GM12892 (cell line): ENCODE measurements at regions not wholly inside any gene's neighbourhood (a gene's known extent, or its start where the extent isn't known, plus 50 kb on each side); places are given as distances from the start of the nearest gene placed in this dataset.

Experiments used
- DNase-seq: peaks from one replicate; pipeline ENCODE4 v3.0.0; 2011; ENCODE audit not compliant: insufficient read length
- FAIRE-seq: peaks from 2 replicates; lab custom pipeline; 2011; peaks lifted over from hg19 to GRCh38; lab: Jason Lieb, UNC
- POLR2A ChIP-seq: IDR thresholded peaks from 2 replicates; pipeline ENCODE4 v1.6.1; 2011; ENCODE audit warnings: low read depth, low read length, control low read depth
- POLR2AphosphoS5 ChIP-seq: IDR thresholded peaks from 2 replicates; pipeline ENCODE4 v1.6.1; 2011; ENCODE audit warnings: low read depth, low read length, control low read depth
- TAF1 ChIP-seq: IDR thresholded peaks from 2 replicates; pipeline ENCODE4 v1.6.1; 2011; ENCODE audit warnings: low read depth, mild to moderate bottlenecking, control low read depth, low read length, borderline replicate concordance

GRCh38 chr19:28981518-28981917 lies 231.4 kb downstream of the UQCRFS1 start:
- no peak for FAIRE-seq

GRCh38 chr19:28980236-28980868 lies 232.6 kb downstream of the UQCRFS1 start:
- no peak for FAIRE-seq

More at GRCh38 chr19:28981518-28981917, 231.4 kb downstream of the UQCRFS1 start:
- no peak for DNase-seq
- TF ChIP-seq POLR2A, result no peak
- no peak for TF ChIP-seq POLR2AphosphoS5
- TF ChIP-seq TAF1, result no peak

GRCh38 chr19:28977826-28978225 lies 235.1 kb downstream of the UQCRFS1 start:
- no peak for FAIRE-seq
- TF ChIP-seq POLR2AphosphoS5 (no peak), POLR2A (no peak), TAF1 (no peak)
- no peak for DNase-seq

More at GRCh38 chr19:28980236-28980868, 232.6 kb downstream of the UQCRFS1 start:
- TF ChIP-seq POLR2AphosphoS5 (no peak), POLR2A (no peak), TAF1 (no peak)
- DNase-seq, result no peak

GRCh38 chr19:28972058-28972852 lies 240.7 kb downstream of the UQCRFS1 start:
- TF ChIP-seq POLR2A, result no peak
- no peak for FAIRE-seq
- no peak for DNase-seq

- DNase-seq (no peak), FAIRE-seq (no peak)
- TF ChIP-seq TAF1 (no peak), POLR2A (no peak), POLR2AphosphoS5 (no peak)
Observed at GRCh38 chr19:28971513-28971912, 241.4 kb downstream of the UQCRFS1 start.

- FAIRE-seq, result no peak
- no peak for DNase-seq
- no peak for TF ChIP-seq POLR2A
- TF ChIP-seq TAF1, result no peak
- no peak for TF ChIP-seq POLR2AphosphoS5
Observed at GRCh38 chr19:28971049-28971448, 241.9 kb downstream of the UQCRFS1 start.

- no peak for DNase-seq
- no peak for FAIRE-seq
- TF ChIP-seq TAF1, result no peak
- no peak for TF ChIP-seq POLR2AphosphoS5
- no peak for TF ChIP-seq POLR2A
Observed at GRCh38 chr19:28968721-28969120, 244.2 kb downstream of the UQCRFS1 start.

- no peak for TF ChIP-seq POLR2AphosphoS5
- TF ChIP-seq POLR2A, result no peak
- TF ChIP-seq TAF1, result no peak
- FAIRE-seq (no peak), DNase-seq (no peak)
Observed at GRCh38 chr19:28966737-28967399, 246.1 kb downstream of the UQCRFS1 start.

GRCh38 chr19:28964500-28964899 lies 248.5 kb downstream of the UQCRFS1 start:
- TF ChIP-seq TAF1 (no peak), POLR2AphosphoS5 (no peak), POLR2A (no peak)
- DNase-seq, result no peak
- FAIRE-seq, result no peak

- TF ChIP-seq POLR2AphosphoS5 (no peak), POLR2A (no peak), TAF1 (no peak)
- no peak for FAIRE-seq
- no peak for DNase-seq
Observed at GRCh38 chr19:28963486-28964250, 249.3 kb downstream of the UQCRFS1 start.

GRCh38 chr19:28961772-28962500 lies 251.0 kb downstream of the UQCRFS1 start:
- DNase-seq (no peak), FAIRE-seq (no peak)
- TF ChIP-seq POLR2AphosphoS5 (no peak), TAF1 (no peak), POLR2A (no peak)
